ENCODE measurements at regions not wholly inside any gene's neighbourhood (a gene's known extent, or its start where the extent isn't known, plus 50 kb on each side); places are given as distances from the start of the nearest gene placed in this dataset.
A peak's percentile ranks its signal among the peaks of the same experiment; 100 is the strongest.
"Not testable (repeated sequence)": the region's sequence is repeated elsewhere in the genome, so short reads cannot be mapped to it uniquely, and the experiment has no call there.

DNA sequence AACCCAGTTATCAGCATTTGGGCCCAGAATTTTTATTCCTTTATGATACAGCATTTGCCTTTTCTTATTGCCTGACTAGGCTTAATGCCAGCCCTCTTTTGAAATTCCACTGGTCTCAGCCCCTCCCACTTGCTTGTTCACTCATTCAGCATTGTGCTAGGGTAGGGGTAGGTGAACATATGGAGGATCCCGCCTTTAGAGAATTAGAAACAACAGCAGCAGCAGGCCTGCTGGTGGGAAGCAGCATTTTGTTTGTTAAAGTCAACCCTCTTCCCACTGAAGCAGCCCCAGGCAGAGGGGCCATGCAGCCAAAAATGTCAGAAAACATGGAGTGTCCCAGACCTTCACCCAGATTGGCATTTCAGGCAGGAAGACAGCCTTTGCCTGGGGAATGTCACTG, 1355.2 kb downstream of the CDH8 start:
- DNase-seq: no peak

DNA sequence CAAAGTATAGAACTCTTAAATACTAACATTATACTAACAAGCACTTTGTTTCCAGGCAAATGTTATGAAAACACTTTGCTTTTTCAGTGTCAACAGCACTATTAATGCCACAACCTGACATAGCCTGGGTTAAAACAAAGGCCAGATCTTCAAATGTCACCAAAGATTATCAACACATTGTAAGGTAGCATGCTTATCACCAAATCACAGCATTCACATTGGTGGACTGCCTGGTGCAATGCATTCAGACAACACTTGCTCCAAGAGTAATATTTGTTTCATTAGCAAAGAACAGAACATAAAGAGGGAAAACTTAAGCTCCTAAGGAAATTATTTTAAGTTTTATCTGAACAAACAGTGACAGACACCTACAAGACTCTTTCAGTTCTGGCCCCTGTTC, 1361.2 kb downstream of the CDH8 start:
- DNase-seq: no peak

DNA sequence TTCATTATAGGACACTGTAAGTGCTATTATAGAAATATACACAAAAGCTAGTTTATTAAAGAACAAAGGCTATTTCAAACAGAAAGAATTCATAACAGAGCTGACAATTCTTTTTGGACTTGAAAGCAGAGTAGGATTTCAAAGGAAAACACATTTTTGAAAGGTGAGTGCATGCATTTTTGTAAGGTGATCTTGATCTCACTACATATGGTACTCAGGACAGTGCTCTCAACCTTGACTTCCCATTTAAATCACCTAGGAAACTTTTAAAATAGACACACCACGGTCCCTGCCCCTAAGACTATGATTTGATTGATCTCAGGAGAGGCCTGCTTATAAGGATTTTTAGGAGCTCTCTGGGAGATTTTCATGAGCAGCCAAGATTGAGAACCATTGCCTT, 1362.0 kb downstream of the CDH8 start:
- DNase-seq: no peak

DNA sequence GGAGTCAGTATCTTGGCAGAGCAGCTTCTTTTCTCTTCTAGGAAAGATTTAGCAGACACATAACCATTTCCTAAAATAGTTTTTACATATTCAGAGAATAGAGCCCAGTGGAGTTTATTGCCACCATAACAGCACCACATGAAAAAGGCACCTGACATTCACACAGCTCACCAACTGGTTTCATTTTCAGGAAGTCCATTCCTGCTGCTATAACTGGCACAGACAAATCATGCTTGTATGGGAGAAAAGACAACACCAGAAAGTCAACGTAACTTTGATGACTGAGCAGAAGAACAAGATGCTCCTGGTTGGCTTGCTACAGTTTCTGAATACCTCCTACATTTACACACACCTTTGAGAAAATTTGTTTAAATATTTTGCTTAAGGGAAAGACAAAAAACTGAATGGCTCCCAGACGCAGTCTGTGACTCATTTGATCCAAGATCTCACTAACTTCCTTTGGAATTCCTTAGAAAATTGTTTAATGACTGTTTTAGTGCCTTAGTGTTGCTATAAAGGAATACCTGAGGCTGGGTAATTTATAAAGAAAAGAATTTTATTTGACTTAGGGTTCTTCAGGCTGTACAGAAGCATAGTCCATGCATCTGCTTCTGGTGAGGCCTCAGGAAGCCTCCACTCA, 1380.6 kb downstream of the CDH8 start:
- DNase-seq: no peak

DNA sequence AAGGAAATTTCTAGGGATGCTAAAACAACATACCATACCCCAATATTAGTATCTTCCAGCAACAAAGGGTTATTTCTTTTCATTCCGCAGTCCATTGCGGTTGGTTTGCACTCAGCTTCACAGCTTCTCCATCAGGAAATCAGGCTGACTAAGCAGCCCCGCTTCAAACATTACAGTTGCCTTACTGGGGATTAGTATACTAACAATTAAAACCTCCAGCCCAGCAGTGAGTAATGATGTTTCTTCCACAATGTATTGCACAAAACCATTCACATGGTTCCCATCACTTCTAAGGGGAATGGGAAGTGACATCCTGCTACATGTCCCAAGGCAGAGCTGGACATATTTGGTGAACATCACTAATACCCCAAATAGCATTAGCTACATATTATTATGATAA, 1384.9 kb downstream of the CDH8 start:
- no peak for DNase-seq

DNA sequence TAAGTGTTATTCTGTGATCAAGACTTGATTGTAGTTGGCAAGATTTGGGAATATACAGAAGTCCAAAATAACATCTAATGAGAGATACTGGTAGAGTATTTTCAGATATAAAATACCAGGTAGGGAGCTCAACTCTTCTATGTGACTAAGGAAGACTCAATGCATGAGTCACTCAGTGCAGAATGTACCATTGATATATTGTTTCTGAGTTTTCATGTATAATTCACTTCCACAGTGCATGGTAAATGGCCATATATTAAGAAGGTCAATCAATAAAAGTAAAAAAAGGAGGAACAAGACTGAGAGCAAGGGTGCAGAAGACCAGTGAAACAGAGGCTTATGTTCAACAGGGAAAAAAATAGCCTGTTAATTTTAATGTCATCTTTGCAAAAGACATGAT, 1387.9 kb downstream of the CDH8 start:
- DNase-seq: no peak

DNA sequence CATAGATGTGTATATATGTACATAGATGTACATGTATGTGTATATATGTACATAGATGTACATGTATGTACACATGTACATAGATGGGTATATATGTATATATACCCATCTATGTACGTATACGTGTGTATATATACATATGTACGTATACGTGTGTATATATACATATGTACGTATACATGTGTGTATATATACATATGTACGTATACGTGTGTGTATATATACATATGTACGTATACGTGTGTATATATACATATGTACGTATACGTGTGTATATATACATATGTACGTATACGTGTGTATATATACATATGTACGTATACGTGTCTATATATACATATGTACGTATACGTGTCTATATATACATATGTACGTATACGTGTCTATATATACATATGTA, 1388.8 kb downstream of the CDH8 start:
- DNase-seq: not testable (repeated sequence)

DNA sequence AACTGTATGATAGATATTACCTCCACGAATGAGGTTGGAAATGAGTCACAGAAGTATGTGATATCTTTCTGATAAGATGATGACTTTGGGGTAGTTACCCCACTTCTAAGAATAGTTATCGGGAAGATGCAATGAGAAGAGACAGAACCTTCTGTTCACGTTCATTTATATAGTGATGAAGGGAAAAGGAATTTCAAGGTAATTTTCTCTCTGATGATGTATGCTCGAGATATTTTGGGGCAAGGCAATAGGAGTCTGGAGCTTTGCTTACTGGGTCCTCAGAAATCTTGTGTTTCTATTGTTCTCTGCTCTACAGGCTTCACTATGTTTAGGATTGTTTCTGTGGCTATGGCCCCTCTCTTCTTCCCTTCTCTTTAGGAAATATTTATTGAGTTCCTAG, 1389.6 kb downstream of the CDH8 start:
- DNase-seq: no peak

DNA sequence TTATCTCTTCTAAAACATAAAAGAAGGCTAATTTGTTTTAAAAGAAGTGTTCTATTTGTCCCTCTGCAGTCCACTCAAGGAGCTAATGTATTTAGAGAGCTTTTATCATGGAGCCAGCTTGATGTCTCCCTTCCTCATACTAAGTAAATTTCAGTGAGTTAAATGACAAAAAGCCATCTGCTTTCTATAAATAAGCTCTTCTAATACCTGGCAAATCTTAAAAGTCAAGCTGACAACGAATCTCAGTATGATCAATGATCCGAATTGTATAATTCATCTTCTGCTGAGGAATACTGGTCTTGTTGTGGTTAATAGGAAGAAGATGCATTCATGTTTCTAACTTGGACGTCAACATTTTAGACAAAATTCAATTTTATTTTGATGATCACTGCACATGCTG, 1390.7 kb downstream of the CDH8 start:
- DNase-seq: no peak

DNA sequence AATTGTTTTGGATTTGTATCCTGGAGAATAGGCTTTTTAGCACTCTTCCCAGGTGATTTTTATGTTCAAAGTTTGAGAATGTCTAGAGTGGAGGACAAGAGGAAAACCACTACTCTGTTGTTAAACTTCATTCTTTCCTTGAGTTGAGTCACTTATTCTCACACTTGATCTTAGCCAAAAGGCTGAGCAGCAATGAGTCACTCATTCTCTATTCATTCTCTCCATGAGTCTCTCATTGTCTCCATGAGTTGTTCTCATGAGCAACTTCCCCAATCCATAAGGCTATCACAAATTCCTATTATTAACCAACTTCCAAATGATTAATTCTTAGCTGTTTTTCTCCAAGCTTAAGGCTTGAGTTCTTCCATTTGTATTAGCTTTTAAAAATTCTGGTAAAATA, 1393.3 kb downstream of the CDH8 start:
- no peak for DNase-seq

DNA sequence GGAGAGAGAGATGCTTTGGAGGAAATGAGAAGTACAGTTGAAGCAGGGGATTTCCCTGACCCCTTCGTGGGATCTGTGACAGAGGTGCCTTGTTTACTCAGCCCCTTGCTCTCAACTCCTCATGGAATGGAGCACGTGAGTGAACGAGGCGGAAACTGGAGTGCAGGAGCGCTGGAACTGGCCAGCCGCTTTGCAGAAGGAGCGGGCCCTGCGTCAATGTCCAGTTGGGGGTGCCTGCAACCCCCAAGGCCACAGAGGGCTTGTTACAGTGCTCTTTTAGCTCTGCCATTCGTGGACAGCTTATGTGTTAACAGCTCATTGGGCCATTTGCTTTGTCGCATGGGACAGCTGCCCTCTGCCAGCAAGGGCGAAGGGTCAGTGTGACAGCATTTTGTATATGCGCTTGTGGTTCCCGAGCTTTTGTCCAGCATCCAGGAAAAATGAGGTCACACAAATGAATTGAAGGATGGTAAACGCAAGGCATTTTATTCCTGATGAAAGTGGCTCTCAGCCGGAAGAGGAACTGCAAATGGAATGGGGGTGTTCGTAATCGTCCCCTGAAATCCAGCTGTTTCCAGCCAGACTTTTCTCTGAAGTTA, 1395.1 kb downstream of the CDH8 start:
- DNase-seq: peak; percentile 13 to 20

DNA sequence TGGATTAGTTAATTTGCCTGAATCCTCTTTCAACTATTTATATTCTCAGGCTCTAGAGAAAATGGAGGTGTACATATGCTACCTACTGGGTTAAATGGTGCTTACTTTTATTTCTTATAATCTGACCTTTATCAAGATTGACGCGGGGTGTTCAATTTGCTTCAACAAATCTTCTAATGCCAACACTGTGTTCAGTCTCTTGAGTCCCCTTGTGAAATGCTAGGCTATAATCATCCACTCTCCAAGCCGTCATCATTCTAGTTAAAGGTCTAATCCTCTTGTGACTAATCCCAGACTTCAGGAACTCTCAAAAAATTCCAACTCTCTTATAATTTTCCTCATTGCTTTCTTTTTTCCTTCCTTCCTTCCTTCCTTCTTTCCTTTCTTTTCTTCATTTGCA, 1396.2 kb downstream of the CDH8 start:
- no peak for DNase-seq

DNA sequence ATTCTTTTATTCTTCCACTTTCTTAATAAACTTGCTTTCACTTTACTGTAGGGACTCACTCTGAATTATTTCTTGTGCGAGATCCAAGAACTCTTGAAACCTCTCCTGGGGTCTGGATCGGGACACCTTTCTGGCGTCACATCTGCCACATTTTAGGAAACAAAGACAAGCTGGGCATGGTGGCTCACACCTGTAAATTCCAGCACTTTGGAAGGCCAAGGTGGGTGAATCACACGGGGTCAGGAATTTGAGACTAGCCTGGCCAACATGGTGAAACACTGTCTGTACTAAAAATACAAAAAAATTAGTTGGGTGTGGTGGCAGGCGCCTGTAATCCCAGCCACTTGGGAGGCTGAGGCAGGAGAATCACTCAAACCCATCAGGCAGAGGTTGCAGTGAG, 1399.6 kb downstream of the CDH8 start:
- not testable (repeated sequence) for DNase-seq

DNA sequence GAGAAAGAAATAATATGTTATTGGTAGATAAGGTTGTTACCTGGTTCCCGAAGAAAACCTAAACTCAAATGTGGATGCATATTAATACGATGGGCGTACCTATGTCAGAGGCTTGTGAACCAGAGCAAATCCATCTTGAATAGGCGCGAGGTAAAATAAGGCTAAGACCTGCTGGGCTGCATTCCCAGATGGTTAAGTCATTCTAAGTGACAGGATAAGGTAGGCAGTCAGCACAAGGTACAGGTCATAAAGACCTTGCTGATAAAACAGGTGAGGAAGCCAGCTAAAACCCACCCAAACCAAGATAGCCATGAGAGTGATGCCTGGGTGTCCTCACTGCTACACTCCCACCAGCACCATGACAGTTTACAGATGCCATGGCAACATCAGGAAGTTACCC, 1400.1 kb downstream of the CDH8 start:
- no peak for DNase-seq

DNA sequence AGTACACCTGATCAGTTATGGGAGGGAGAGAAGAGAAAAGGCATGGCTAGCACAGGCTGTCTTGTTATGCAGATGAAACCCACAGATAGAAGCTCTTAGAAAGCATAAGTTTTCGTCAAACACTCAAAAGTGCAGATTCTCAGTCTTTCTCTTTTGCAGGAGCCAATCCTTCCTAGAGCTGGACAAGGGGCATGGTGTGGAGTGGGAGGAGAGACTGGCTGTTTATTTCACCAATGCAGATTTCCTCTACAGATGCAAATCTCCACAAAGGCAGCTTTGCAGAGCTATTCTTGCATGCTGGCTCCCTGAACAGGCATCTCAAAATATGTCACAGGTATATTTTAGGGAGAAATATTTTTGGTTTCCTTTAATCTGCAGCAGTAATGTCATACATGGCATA, 1400.7 kb downstream of the CDH8 start:
- no peak for DNase-seq

DNA sequence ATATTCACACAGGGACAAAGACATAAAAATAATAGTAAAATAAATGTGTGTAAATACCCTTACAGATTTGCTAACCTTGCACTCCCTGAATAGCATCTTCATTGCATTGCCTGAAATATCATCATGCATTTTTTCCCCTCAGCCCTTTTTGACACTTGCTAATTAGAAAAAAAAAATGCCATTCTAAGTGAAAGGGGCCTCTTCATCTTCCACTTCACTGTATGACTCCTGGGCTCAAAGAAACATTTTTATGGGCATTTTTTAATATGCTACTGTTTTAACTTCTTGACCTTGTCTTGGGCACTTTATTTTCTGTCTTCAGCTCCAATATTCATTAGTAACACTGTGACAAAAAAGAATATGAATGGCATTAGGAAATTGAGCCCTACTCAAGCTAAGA, 1424.4 kb downstream of the CDH8 start:
- DNase-seq: no peak

DNA sequence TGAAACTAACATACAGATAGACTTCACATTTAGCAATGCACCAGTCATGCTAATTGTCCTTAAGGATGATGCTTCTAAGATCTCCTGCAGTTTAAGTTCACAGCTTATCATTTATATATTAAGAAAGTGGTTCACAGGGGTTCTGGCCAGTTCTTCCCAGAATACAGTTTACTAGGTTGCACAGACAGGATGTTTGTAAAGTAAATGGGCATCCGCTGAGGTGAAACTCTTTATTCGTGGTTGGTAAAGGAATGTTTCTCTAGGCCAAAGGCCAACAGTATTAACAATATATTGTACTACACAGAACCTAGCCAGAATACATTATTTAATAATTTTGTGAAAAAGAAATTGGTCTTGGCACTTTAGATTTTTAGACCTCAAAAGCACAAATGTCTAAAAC, 1427.3 kb downstream of the CDH8 start:
- DNase-seq: no peak

DNA sequence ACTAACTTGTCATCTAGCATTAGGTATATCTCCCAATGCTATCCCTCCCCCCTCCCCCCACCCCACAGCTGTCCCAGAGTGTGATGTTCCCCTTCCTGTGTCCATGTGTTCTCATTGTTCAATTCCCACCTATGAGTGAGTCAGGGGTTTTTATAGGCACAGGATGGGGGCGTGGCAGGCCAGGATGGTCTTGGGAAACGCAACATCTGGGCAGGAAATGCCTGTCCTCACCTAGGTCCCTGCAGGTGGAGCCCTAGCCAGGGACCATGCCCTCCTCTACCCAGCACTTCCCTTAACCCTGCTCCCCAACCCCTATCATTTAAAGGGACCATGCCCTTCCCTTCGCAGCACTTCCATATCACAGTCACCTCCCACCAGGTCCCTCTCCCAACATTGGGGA, 1430.6 kb downstream of the CDH8 start:
- DNase-seq: not testable (repeated sequence)

DNA sequence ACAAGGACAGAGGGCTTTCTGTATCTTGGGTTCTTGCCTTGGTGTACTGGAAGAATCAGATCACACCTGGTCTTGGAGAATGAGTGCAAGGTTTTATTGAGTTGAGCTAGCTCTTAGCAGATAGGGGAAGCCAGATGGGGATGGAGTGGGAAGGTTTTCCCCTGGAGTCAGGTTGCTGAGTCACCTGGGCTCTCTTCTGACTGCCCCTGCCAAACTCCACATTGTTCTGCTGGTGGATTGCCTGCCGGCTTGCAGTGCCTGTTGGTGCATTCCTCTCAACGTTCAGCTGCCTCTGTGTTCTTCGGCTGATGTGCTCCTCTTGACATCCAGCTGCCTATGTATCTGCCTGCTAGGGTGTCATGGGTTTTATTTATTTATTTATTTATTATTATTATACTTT, 1431.1 kb downstream of the CDH8 start:
- DNase-seq: no peak

DNA sequence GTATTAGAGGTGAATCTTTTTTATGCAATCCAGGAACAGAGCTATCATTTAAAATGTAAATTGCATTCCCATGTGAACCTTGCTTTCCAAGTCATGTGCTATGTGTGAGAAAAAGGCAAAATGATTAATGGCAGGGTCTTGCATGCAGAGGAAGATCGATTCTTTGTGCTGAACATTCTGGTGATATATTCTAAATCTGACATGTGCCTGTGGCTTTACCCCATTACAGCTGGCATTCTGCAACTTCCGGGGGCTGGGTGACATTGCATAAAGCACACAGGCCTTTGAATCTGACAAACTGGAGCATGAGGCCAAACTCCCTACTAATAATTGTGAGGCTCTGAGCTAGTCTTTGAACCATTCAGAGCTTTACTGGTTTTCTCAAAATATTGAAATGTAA, 1449.7 kb downstream of the CDH8 start:
- no peak for DNase-seq

DNA sequence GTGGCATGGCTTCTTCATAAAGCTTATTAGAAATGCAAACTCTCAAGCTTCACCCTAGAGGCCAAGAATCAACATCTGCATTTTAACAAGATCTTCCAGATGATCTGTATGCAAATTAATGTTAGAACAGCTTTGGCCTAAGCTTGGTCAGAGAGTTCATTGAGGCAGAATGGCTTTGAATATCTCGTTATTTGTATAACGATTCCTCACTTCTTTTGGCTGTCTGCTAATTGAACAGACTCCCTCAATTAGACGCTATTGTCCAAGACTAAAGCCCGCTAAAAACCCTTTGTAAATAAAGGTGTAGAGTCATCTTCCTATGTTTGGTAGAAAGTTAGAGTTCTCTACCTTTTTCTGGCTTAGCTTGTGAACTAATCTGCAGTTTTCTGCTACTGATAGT, 1453.7 kb downstream of the CDH8 start:
- DNase-seq: no peak

DNA sequence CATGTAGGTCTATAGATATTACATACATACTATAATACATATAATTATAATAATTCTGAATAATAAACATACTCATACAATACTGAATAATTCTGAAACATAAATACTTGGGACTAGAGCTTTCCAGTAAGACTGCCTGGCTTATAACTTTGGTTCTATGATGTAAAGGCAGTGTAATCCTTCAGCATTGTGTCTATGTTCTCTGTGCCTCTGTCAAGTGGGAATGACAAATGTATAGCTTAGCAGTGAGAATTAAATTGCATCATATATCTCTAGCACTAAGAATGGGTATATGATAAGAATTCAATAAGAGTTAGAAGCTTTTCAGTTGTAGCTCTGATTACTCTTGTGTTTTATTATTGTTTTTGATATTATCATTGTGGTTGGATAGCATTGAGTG, 1469.3 kb downstream of the CDH8 start:
- DNase-seq: no peak

DNA sequence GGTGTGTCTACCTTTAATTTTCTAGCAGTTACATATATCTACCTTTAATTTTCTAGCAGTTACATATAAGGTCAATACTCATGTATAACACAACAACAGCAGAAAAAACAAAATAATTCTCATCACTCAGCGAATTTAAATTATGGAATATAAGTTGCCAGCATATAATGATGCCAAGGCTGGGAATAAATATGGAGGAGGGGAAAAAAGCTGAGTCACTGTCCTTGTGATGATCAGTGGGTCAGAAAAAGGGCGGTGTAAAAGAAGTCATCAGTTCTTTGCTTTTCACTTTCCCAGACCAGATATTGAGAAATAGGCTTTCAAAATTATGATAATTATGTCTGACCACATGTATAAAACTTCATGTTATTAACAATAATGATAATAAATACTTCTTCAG, 1471.7 kb downstream of the CDH8 start:
- DNase-seq: no peak

DNA sequence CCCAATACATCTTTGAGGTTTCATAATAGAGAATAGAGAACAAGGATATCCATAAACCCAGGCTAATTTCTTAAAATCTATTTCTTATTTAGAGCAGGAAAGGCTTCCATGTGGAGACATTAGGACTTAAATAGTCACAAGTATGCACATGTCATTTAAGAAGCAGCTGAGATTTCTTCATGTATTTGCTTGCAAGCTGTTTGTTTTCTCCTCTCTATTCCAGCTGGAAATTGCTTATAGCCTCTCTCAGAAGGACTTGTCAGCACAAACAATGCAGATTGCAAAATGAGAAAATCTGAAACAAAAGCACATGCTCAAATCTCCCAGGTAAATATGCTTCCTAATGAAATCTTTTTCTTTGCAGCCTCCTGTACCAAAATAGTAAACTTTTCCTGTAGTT, 1473.1 kb downstream of the CDH8 start:
- peak in 1 of 2 donors; percentile 13 for DNase-seq
